ENCODE measurements at regions not wholly inside any gene's neighbourhood (a gene's known extent, or its start where the extent isn't known, plus 50 kb on each side); places are given as distances from the start of the nearest gene placed in this dataset.

- Histone ChIP-seq H2BK20ac (ENCODE audit: low read length) (no peak overlapping the region), H3K4me2 (ENCODE audit: insufficient read depth in 1 of 2, low read depth in 2 of 2, low read length in 2 of 2) (no peak overlapping the region), H4K20me1 (replicated peaks in 1 of 2; ENCODE audit: control insufficient read depth in 1 of 2, insufficient read depth in 2 of 2, low read length in 2 of 2) (no peaks in the 10 kb centered on the region), H3K23ac (ENCODE audit: insufficient read length) (no peak overlapping the region), H2AK5ac (ENCODE audit: low read depth, low read length) (no peak overlapping the region), H2BK5ac (ENCODE audit: low read depth, low read length) (no peak overlapping the region), H3K79me2 (ENCODE audit: control insufficient read depth in 1 of 2, insufficient read depth in 2 of 2, low read length in 2 of 2) (no peaks in the 10 kb centered on the region; a peak in 1 of 4 replicates), H3K27ac (ENCODE audit: low read depth, low read length) (no peak overlapping the region), H2BK15ac (ENCODE audit: low read length) (no peak overlapping the region), H3K4ac (replicated peaks; ENCODE audit: insufficient read length, low read depth, low read length) (no peak overlapping the region), H3K23me2 (ENCODE audit: low read depth, low read length) (no peaks in the 10 kb centered on the region), H3K9me3 (ENCODE audit: insufficient read depth in 2 of 2, low read depth in 1 of 2, low read length in 1 of 2) (no peaks in the 10 kb centered on the region), H3K4me3 (ENCODE audit: extremely low read depth in 1 of 4, insufficient read depth in 2 of 4, low read depth in 3 of 4, low read length in 4 of 4) (no peak overlapping the region), H3K4me1 (replicated peaks in 1 of 4; ENCODE audit: control insufficient read depth in 3 of 4, insufficient read depth in 4 of 4, low read length in 3 of 4) (peaks cover 0 to 6% (median 3%) of the 10 kb centered on the region in 4 experiments; a peak in 4 of 7 replicates), H3K79me1 (ENCODE audit: low read depth, low read length) (no peaks in the 10 kb centered on the region; the same call in 1 of the 2 replicates), H4K5ac (ENCODE audit: insufficient read length, low read depth, low read length) (no peak overlapping the region), H3K36me3 (ENCODE audit: control insufficient read depth in 2 of 4, insufficient read depth in 4 of 4, low read length in 3 of 4) (peaks cover 0 to 5% (median 0%) of the 10 kb centered on the region in 4 experiments; a peak in 2 of 8 replicates), H3K56ac (replicated peaks; ENCODE audit: insufficient read length, low read depth, low read length) (no peak overlapping the region), H3K9ac (replicated peaks in 1 of 4; ENCODE audit: extremely low read depth in 1 of 4, low read depth in 3 of 4, low read length in 3 of 4) (no peak overlapping the region), H4K91ac (replicated peaks; ENCODE audit: insufficient read length, low read length) (no peak overlapping the region), H2AFZ (ENCODE audit: low read length) (no peak overlapping the region), H3K18ac (ENCODE audit: extremely low read depth, low read length) (no peak overlapping the region), H2BK12ac (ENCODE audit: low read depth, low read length) (no peak overlapping the region), H4K8ac (ENCODE audit: extremely low read depth, insufficient read depth, low read length) (no peak overlapping the region), H3K14ac (ENCODE audit: insufficient read length) (no peak overlapping the region), H3K27me3 (replicated peaks in 1 of 4; ENCODE audit: control insufficient read depth in 3 of 4, extremely low read depth in 1 of 4, insufficient read depth in 3 of 4, low read length in 3 of 4) (no peaks in the 10 kb centered on the region), H2BK120ac (replicated peaks; ENCODE audit: low read depth, low read length) (no peak overlapping the region)
- WGBS, 2 experiments (ENCODE audit: extremely low coverage in 1 of 2, insufficient coverage in 1 of 2, insufficient read length in 1 of 2, insufficient replicate concordance in 2 of 2, low coverage in 1 of 2, low lambda C conversion rate in 2 of 2, missing lambda C conversion rate in 1 of 2), result 95% methylated on average over 2 of the region's 2 CpGs; no CpG with 5 or more reads in 1 of the 2 experiments
- ChIA-PET POLR2A (ENCODE audit: partially characterized antibody) (interaction anchor here (1.3 kb wide), 1 partner anchor 8 kb away, joined by 3 read pairs; no protein-coding TSS in a partner anchor), CTCF (ENCODE audit: partially characterized antibody) (no interaction called here)
- DNase-seq (ENCODE audit: low read depth in 1 of 2, low spot score in 2 of 2), result no peak
- no peak for FAIRE-seq
- TF ChIP-seq, protein P1, sequence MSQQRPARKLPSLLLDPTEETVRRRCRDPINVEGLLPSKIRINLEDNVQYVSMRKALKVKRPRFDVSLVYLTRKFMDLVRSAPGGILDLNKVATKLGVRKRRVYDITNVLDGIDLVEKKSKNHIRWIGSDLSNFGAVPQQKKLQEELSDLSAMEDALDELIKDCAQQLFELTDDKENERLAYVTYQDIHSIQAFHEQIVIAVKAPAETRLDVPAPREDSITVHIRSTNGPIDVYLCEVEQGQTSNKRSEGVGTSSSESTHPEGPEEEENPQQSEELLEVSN (IDR thresholded peaks at IDR 0.05), result no peak
- TF ChIP-seq SUZ12 (IDR thresholded peaks at IDR 0.05; ENCODE audit: low read length), result no peak
- TF ChIP-seq HDAC2 (IDR thresholded peaks at IDR 0.05; ENCODE audit: borderline replicate concordance in 1 of 2, low read depth in 2 of 2, low read length in 2 of 2), result no peak
- TF ChIP-seq ZNF274 (IDR thresholded peaks at IDR 0.05; ENCODE audit: borderline replicate concordance, extremely low read depth, low read length), result no peak
- TF ChIP-seq SIRT6 (IDR thresholded peaks at IDR 0.05; ENCODE audit: low read length), result no peak
- TF ChIP-seq CHD2 (IDR thresholded peaks at IDR 0.05; ENCODE audit: low read length), result no peak
- TF ChIP-seq TCF12 (IDR thresholded peaks at IDR 0.05; ENCODE audit: low read depth, low read length), result no peak
- TF ChIP-seq BRCA1 (IDR thresholded peaks at IDR 0.05; ENCODE audit: low read depth, low read length), result no peak
- no peak for TF ChIP-seq JUN (IDR thresholded peaks at IDR 0.05; ENCODE audit: low read depth, low read length)
- no peak for TF ChIP-seq EGR1 (IDR thresholded peaks at IDR 0.05; ENCODE audit: borderline replicate concordance, low read depth, low read length)
- TF ChIP-seq KDM4A (IDR thresholded peaks at IDR 0.05; ENCODE audit: low read depth, low read length, severe bottlenecking), result no peak
- no peak for TF ChIP-seq BCL11A (IDR thresholded peaks at IDR 0.05; ENCODE audit: low read depth in 2 of 2, low read length in 2 of 2)
- TF ChIP-seq USF2 (IDR thresholded peaks at IDR 0.05; ENCODE audit: low read length), result no peak
These were observed 205.1 kb downstream of the MACC1 start for GRCh38 chr7:20012100-20012499.

Data from H1 (cell line).